ENCODE measurements at regions not wholly inside any gene's neighbourhood (a gene's known extent, or its start where the extent isn't known, plus 50 kb on each side); places are given as distances from the start of the nearest gene placed in this dataset.

- no peaks in the 10 kb centered on the region for H3K9me3 ChIP-seq (ENCODE audit: control insufficient read depth in 2 of 2, low read length in 2 of 2)
- H3K9ac ChIP-seq (ENCODE audit: low read length in 2 of 2) = no peak overlapping the region
- no peaks in the 10 kb centered on the region for H3K27me3 ChIP-seq (ENCODE audit: control insufficient read depth in 1 of 2, insufficient read depth in 2 of 2, low read length in 2 of 2)
- no peaks in the 10 kb centered on the region for H3K4me1 ChIP-seq (ENCODE audit: control insufficient read depth, insufficient read depth, low read length)
- H3K36me3 ChIP-seq (ENCODE audit: control insufficient read depth in 2 of 2, insufficient read depth in 2 of 2, low read length in 2 of 2) = no peaks in the 10 kb centered on the region
- H3K27ac ChIP-seq (ENCODE audit: low read length) = no peak overlapping the region
- H3K4me3 ChIP-seq (ENCODE audit: low read length in 2 of 2) = no peak overlapping the region
Observed at GRCh38 chr16:58937661-58938060, 203.5 kb upstream of the GOT2 start.

GRCh38 chr16:58933186-58933585, 199.1 kb upstream of the GOT2 start:
- no peaks in the 10 kb centered on the region for H3K36me3 ChIP-seq (ENCODE audit: control insufficient read depth in 2 of 2, insufficient read depth in 2 of 2, low read length in 2 of 2)
- no peak overlapping the region for H3K9ac ChIP-seq (ENCODE audit: low read length in 2 of 2)
- H3K27ac ChIP-seq (ENCODE audit: low read length) = no peak overlapping the region
- H3K4me1 ChIP-seq (ENCODE audit: control insufficient read depth, insufficient read depth, low read length) = no peaks in the 10 kb centered on the region
- H3K9me3 ChIP-seq (ENCODE audit: control insufficient read depth in 2 of 2, low read length in 2 of 2) = no peaks in the 10 kb centered on the region
- H3K4me3 ChIP-seq (ENCODE audit: low read length in 2 of 2) = no peak overlapping the region
- no peaks in the 10 kb centered on the region for H3K27me3 ChIP-seq (ENCODE audit: control insufficient read depth in 1 of 2, insufficient read depth in 2 of 2, low read length in 2 of 2)

GRCh38 chr16:58931436-58931835, 197.3 kb upstream of the GOT2 start:
- Histone ChIP-seq H3K4me1 (ENCODE audit: control insufficient read depth, insufficient read depth, low read length) (no peaks in the 10 kb centered on the region), H3K27me3 (ENCODE audit: control insufficient read depth in 1 of 2, insufficient read depth in 2 of 2, low read length in 2 of 2) (no peaks in the 10 kb centered on the region), H3K27ac (ENCODE audit: low read length) (no peak overlapping the region), H3K4me3 (ENCODE audit: low read length in 2 of 2) (no peak overlapping the region), H3K36me3 (ENCODE audit: control insufficient read depth in 2 of 2, insufficient read depth in 2 of 2, low read length in 2 of 2) (no peaks in the 10 kb centered on the region), H3K9ac (ENCODE audit: low read length in 2 of 2) (no peak overlapping the region), H3K9me3 (ENCODE audit: control insufficient read depth in 2 of 2, low read length in 2 of 2) (no peaks in the 10 kb centered on the region)

- H3K36me3 ChIP-seq (ENCODE audit: control insufficient read depth in 2 of 2, insufficient read depth in 2 of 2, low read length in 2 of 2) = no peaks in the 10 kb centered on the region
- H3K4me1 ChIP-seq (ENCODE audit: control insufficient read depth, insufficient read depth, low read length) = no peaks in the 10 kb centered on the region
- H3K27me3 ChIP-seq (ENCODE audit: control insufficient read depth in 1 of 2, insufficient read depth in 2 of 2, low read length in 2 of 2) = no peaks in the 10 kb centered on the region
- H3K4me3 ChIP-seq (ENCODE audit: low read length in 2 of 2) = no peak overlapping the region
- H3K9ac ChIP-seq (ENCODE audit: low read length in 2 of 2) = no peak overlapping the region
- H3K27ac ChIP-seq (ENCODE audit: low read length) = no peak overlapping the region
- H3K9me3 ChIP-seq (ENCODE audit: control insufficient read depth in 2 of 2, low read length in 2 of 2) = peaks cover 0 to 4% of the 10 kb centered on the region in 2 donors
Observed at GRCh38 chr16:58923094-58923493, 189.0 kb upstream of the GOT2 start.

GRCh38 chr16:58913456-58913855, 179.3 kb upstream of the GOT2 start:
- peaks cover 0 to 3% of the 10 kb centered on the region in 2 donors for H3K9me3 ChIP-seq (ENCODE audit: control insufficient read depth in 2 of 2, low read length in 2 of 2)
- H3K4me3 ChIP-seq (ENCODE audit: low read length in 2 of 2) = no peak overlapping the region
- H3K9ac ChIP-seq (ENCODE audit: low read length in 2 of 2) = no peak overlapping the region
- H3K27me3 ChIP-seq (ENCODE audit: control insufficient read depth in 1 of 2, insufficient read depth in 2 of 2, low read length in 2 of 2) = no peaks in the 10 kb centered on the region
- H3K36me3 ChIP-seq (ENCODE audit: control insufficient read depth in 2 of 2, insufficient read depth in 2 of 2, low read length in 2 of 2) = no peaks in the 10 kb centered on the region
- no peak overlapping the region for H3K27ac ChIP-seq (ENCODE audit: low read length)
- no peaks in the 10 kb centered on the region for H3K4me1 ChIP-seq (ENCODE audit: control insufficient read depth, insufficient read depth, low read length)

- H3K27ac ChIP-seq (ENCODE audit: low read length) = no peak overlapping the region
Observed at GRCh38 chr16:58912571-58912970, 178.5 kb upstream of the GOT2 start.

GRCh38 chr16:58906981-58907715, 173.0 kb upstream of the GOT2 start:
- Histone ChIP-seq H3K36me3 (ENCODE audit: control insufficient read depth in 2 of 2, insufficient read depth in 2 of 2, low read length in 2 of 2) (no peaks in the 10 kb centered on the region), H3K27ac (ENCODE audit: low read length) (no peak overlapping the region), H3K4me3 (ENCODE audit: low read length in 2 of 2) (no peak overlapping the region), H3K27me3 (ENCODE audit: control insufficient read depth in 1 of 2, insufficient read depth in 2 of 2, low read length in 2 of 2) (no peaks in the 10 kb centered on the region), H3K9ac (ENCODE audit: low read length in 2 of 2) (no peak overlapping the region), H3K4me1 (ENCODE audit: control insufficient read depth, insufficient read depth, low read length) (no peaks in the 10 kb centered on the region), H3K9me3 (ENCODE audit: control insufficient read depth in 2 of 2, low read length in 2 of 2) (peaks cover 0 to 3% of the 10 kb centered on the region in 2 donors)

More at GRCh38 chr16:58912571-58912970, 178.5 kb upstream of the GOT2 start:
- no peaks in the 10 kb centered on the region for H3K4me1 ChIP-seq (ENCODE audit: control insufficient read depth, insufficient read depth, low read length)
- peaks cover 0 to 3% of the 10 kb centered on the region in 2 donors for H3K9me3 ChIP-seq (ENCODE audit: control insufficient read depth in 2 of 2, low read length in 2 of 2)
- H3K36me3 ChIP-seq (ENCODE audit: control insufficient read depth in 2 of 2, insufficient read depth in 2 of 2, low read length in 2 of 2) = no peaks in the 10 kb centered on the region
- no peak overlapping the region for H3K9ac ChIP-seq (ENCODE audit: low read length in 2 of 2)
- no peak overlapping the region for H3K4me3 ChIP-seq (ENCODE audit: low read length in 2 of 2)
- H3K27me3 ChIP-seq (ENCODE audit: control insufficient read depth in 1 of 2, insufficient read depth in 2 of 2, low read length in 2 of 2) = no peaks in the 10 kb centered on the region

- no peak overlapping the region for H3K27ac ChIP-seq (ENCODE audit: low read length)
- peaks cover 0 to 3% of the 10 kb centered on the region in 2 donors for H3K9me3 ChIP-seq (ENCODE audit: control insufficient read depth in 2 of 2, low read length in 2 of 2)
- H3K36me3 ChIP-seq (ENCODE audit: control insufficient read depth in 2 of 2, insufficient read depth in 2 of 2, low read length in 2 of 2) = no peaks in the 10 kb centered on the region
- no peak overlapping the region for H3K9ac ChIP-seq (ENCODE audit: low read length in 2 of 2)
- no peak overlapping the region for H3K4me3 ChIP-seq (ENCODE audit: low read length in 2 of 2)
- no peaks in the 10 kb centered on the region for H3K27me3 ChIP-seq (ENCODE audit: control insufficient read depth in 1 of 2, insufficient read depth in 2 of 2, low read length in 2 of 2)
- H3K4me1 ChIP-seq (ENCODE audit: control insufficient read depth, insufficient read depth, low read length) = no peaks in the 10 kb centered on the region
Observed at GRCh38 chr16:58904291-58904690, 170.2 kb upstream of the GOT2 start.

GRCh38 chr16:58889516-58889915, 155.4 kb upstream of the GOT2 start:
- no peaks in the 10 kb centered on the region for H3K4me1 ChIP-seq (ENCODE audit: control insufficient read depth, insufficient read depth, low read length)
- H3K9me3 ChIP-seq (ENCODE audit: control insufficient read depth in 2 of 2, low read length in 2 of 2) = no peaks in the 10 kb centered on the region
- no peaks in the 10 kb centered on the region for H3K27me3 ChIP-seq (ENCODE audit: control insufficient read depth in 1 of 2, insufficient read depth in 2 of 2, low read length in 2 of 2)
- no peaks in the 10 kb centered on the region for H3K36me3 ChIP-seq (ENCODE audit: control insufficient read depth in 2 of 2, insufficient read depth in 2 of 2, low read length in 2 of 2)
- no peak overlapping the region for H3K4me3 ChIP-seq (ENCODE audit: low read length in 2 of 2)
- H3K9ac ChIP-seq (ENCODE audit: low read length in 2 of 2) = no peak overlapping the region
- no peak overlapping the region for H3K27ac ChIP-seq (ENCODE audit: low read length)

GRCh38 chr16:58885528-58886170, 151.5 kb upstream of the GOT2 start:
- H3K36me3 ChIP-seq (ENCODE audit: control insufficient read depth in 2 of 2, insufficient read depth in 2 of 2, low read length in 2 of 2) = no peaks in the 10 kb centered on the region
- no peak overlapping the region for H3K9ac ChIP-seq (ENCODE audit: low read length in 2 of 2)
- H3K27ac ChIP-seq (ENCODE audit: low read length) = no peak overlapping the region
- H3K4me3 ChIP-seq (ENCODE audit: low read length in 2 of 2) = no peak overlapping the region
- H3K9me3 ChIP-seq (ENCODE audit: control insufficient read depth in 2 of 2, low read length in 2 of 2) = no peaks in the 10 kb centered on the region
- H3K27me3 ChIP-seq (ENCODE audit: control insufficient read depth in 1 of 2, insufficient read depth in 2 of 2, low read length in 2 of 2) = no peaks in the 10 kb centered on the region
- H3K4me1 ChIP-seq (ENCODE audit: control insufficient read depth, insufficient read depth, low read length) = no peaks in the 10 kb centered on the region

GRCh38 chr16:58884141-58884540, 150.0 kb upstream of the GOT2 start:
- H3K9me3 ChIP-seq (ENCODE audit: control insufficient read depth in 2 of 2, low read length in 2 of 2) = peaks cover 0 to under 1% of the 10 kb centered on the region in 2 donors
- H3K4me3 ChIP-seq (ENCODE audit: low read length in 2 of 2) = no peak overlapping the region
- H3K9ac ChIP-seq (ENCODE audit: low read length in 2 of 2) = no peak overlapping the region
- H3K4me1 ChIP-seq (ENCODE audit: control insufficient read depth, insufficient read depth, low read length) = no peaks in the 10 kb centered on the region
- no peak overlapping the region for H3K27ac ChIP-seq (ENCODE audit: low read length)
- H3K36me3 ChIP-seq (ENCODE audit: control insufficient read depth in 2 of 2, insufficient read depth in 2 of 2, low read length in 2 of 2) = no peaks in the 10 kb centered on the region
- H3K27me3 ChIP-seq (ENCODE audit: control insufficient read depth in 1 of 2, insufficient read depth in 2 of 2, low read length in 2 of 2) = no peaks in the 10 kb centered on the region
